ENCODE measurements at regions not wholly inside any gene's neighbourhood (a gene's known extent, or its start where the extent isn't known, plus 50 kb on each side); places are given as distances from the start of the nearest gene placed in this dataset.

DNA sequence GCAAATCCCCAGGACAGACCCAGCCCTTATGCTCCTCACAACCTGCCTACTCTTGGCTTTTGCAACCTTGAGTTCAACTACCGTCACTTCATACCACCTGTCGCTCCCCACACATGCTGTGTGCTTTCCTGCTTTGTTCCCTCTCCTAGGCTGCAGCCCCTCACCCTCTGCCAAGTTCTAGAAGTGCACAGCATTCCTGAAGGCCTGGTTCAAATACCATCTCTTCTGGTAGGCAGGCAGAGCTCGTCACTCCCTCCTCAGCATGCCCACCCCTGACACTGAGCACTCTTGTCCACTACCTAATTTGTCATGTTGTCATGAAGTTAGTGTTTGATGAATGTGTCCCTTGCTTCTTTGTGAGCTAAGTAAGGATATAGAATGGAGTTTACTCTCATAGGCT, 129.6 kb downstream of the SEMA6D start:
- TF ChIP-seq, protein P1, sequence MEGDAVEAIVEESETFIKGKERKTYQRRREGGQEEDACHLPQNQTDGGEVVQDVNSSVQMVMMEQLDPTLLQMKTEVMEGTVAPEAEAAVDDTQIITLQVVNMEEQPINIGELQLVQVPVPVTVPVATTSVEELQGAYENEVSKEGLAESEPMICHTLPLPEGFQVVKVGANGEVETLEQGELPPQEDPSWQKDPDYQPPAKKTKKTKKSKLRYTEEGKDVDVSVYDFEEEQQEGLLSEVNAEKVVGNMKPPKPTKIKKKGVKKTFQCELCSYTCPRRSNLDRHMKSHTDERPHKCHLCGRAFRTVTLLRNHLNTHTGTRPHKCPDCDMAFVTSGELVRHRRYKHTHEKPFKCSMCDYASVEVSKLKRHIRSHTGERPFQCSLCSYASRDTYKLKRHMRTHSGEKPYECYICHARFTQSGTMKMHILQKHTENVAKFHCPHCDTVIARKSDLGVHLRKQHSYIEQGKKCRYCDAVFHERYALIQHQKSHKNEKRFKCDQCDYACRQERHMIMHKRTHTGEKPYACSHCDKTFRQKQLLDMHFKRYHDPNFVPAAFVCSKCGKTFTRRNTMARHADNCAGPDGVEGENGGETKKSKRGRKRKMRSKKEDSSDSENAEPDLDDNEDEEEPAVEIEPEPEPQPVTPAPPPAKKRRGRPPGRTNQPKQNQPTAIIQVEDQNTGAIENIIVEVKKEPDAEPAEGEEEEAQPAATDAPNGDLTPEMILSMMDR (IDR thresholded peaks at IDR 0.05; ENCODE audit: low read length) = no peak
- TF ChIP-seq EZH2 (optimal IDR thresholded peaks at IDR 0.05; ENCODE audit: low read depth, low read length) = no peak
- no peak for TF ChIP-seq EZH2phosphoT487 (IDR thresholded peaks at IDR 0.05; ENCODE audit: low read length)
